Tibial nerve (tissue), 4 donors: ENCODE measurements at regions not wholly inside any gene's neighbourhood (a gene's known extent, or its start where the extent isn't known, plus 50 kb on each side); places are given as distances from the start of the nearest gene placed in this dataset.

Source experiments
- DNase-seq, 2 donors: peaks; one replicate each; pipeline ENCODE4 v3.0.0-alpha.2; 2019; ENCODE audit warnings: low spot score in 2 of 2
- H3K27ac ChIP-seq, 4 donors: fragments of 200-600 bp; sonication (generic) in 3 of 4; one replicate each; pipeline ENCODE4 v1.5.1; 2017 to 2019; ENCODE audit warnings: mild to moderate bottlenecking in 1 of 4
- H3K27me3 ChIP-seq, 2 donors: fragments of 200-600 bp; sonication (generic) in 1 of 2; one replicate each; pipeline versions ENCODE4 v1.5.1 to v1.6.0; 2017 to 2019
- H3K36me3 ChIP-seq, 3 donors: fragments of 200-600 bp; sonication (generic); one replicate each; pipeline ENCODE4 v1.5.1; 2018 to 2019
- H3K4me1 ChIP-seq, 4 donors: fragments of 200-600 bp; sonication (generic) in 3 of 4; one replicate each; pipeline ENCODE4 v1.5.1; 2017 to 2019
- H3K4me3 ChIP-seq, 4 donors: fragments of 200-600 bp; sonication (generic) in 3 of 4; one replicate each; pipeline ENCODE4 v1.5.1; 2017 to 2019; ENCODE audit warnings: mild to moderate bottlenecking in 1 of 4, moderate library complexity in 1 of 4
- H3K9me3 ChIP-seq, 4 donors: fragments of 200-600 bp; sonication (generic) in 3 of 4; one replicate each; pipeline ENCODE4 v1.5.1; 2017 to 2019
- CTCF ChIP-seq, 5 experiments: fragments of 200-600 bp in 3 of 5; fragments of 450-650 bp in 2 of 5; sonication (generic) in 3 of 5; IDR thresholded peaks; one replicate each; pipeline ENCODE4 v1.5.1; 2016 to 2019; ENCODE audit warnings: antibody characterized with exemption in 5 of 5, mild to moderate bottlenecking in 3 of 5, moderate library complexity in 2 of 5
- EP300 ChIP-seq, 2 donors: sonication (generic); formaldehyde crosslinking; IDR thresholded peaks; one replicate each; pipeline ENCODE4 v1.6.1; 2017; ENCODE audit warnings: antibody characterized with exemption in 2 of 2, mild to moderate bottlenecking in 1 of 2
- POLR2A ChIP-seq, 2 donors: fragments of 450-650 bp; IDR thresholded peaks; one replicate each; pipeline ENCODE4 v1.6.1; 2017; ENCODE audit warnings: antibody characterized with exemption in 2 of 2, mild to moderate bottlenecking in 2 of 2, moderate library complexity in 2 of 2
- WGBS, 2 donors: methylation state at CpG; one replicate each; pipeline ENCODE4 v1.1.5; 2018; 5-methylcytosine and 5-hydroxymethylcytosine counted together

GRCh38 chr10:21043044-21043443 lies 145.9 kb upstream of the NEBL start:
- Histone ChIP-seq H3K4me1 (peaks cover 0 to 7% (median 0%) of the 10 kb centered on the region in 4 donors), H3K9me3 (no peaks in the 10 kb centered on the region), H3K27me3 (no peaks in the 10 kb centered on the region), H3K27ac (no peak overlapping the region), H3K4me3 (no peak overlapping the region), H3K36me3 (no peaks in the 10 kb centered on the region)
- DNase-seq: no peak
- 86 to 93% methylated on average over 4 of the region's 4 CpGs for WGBS, 2 donors
- no peak for TF ChIP-seq CTCF (IDR thresholded peaks at IDR 0.05)
- no peak for TF ChIP-seq POLR2A (IDR thresholded peaks at IDR 0.05)
- TF ChIP-seq EP300 (IDR thresholded peaks at IDR 0.05): no peak

GRCh38 chr10:21042536-21042935 lies 145.4 kb upstream of the NEBL start:
- Histone ChIP-seq H3K27ac (no peak overlapping the region), H3K27me3 (no peaks in the 10 kb centered on the region), H3K4me3 (no peak overlapping the region), H3K36me3 (no peaks in the 10 kb centered on the region), H3K4me1 (peaks cover 0 to 7% (median 0%) of the 10 kb centered on the region in 4 donors), H3K9me3 (no peaks in the 10 kb centered on the region)
- WGBS, 2 donors: 59 to 64% methylated on average over 1 of the region's 1 CpG
- DNase-seq: no peak
- no peak for TF ChIP-seq CTCF (IDR thresholded peaks at IDR 0.05)
- no peak for TF ChIP-seq POLR2A (IDR thresholded peaks at IDR 0.05)
- no peak for TF ChIP-seq EP300 (IDR thresholded peaks at IDR 0.05)

- H3K4me3 ChIP-seq: no peak overlapping the region
- H3K36me3 ChIP-seq: no peaks in the 10 kb centered on the region
- H3K9me3 ChIP-seq: no peaks in the 10 kb centered on the region
- peaks cover 0 to 7% (median 0%) of the 10 kb centered on the region in 4 donors for H3K4me1 ChIP-seq
- TF ChIP-seq EP300 (IDR thresholded peaks at IDR 0.05): no peak
- TF ChIP-seq CTCF (IDR thresholded peaks at IDR 0.05): no peak
- TF ChIP-seq POLR2A (IDR thresholded peaks at IDR 0.05): no peak
- WGBS, 2 donors: 85 to 86% methylated on average over 10 of the region's 10 CpGs
- no peaks in the 10 kb centered on the region for H3K27me3 ChIP-seq
- no peak overlapping the region for H3K27ac ChIP-seq
- DNase-seq: no peak
These were observed 144.8 kb upstream of the NEBL start for GRCh38 chr10:21041763-21042458.

GRCh38 chr10:21039721-21040120 lies 142.6 kb upstream of the NEBL start:
- H3K36me3 ChIP-seq: no peaks in the 10 kb centered on the region

More at GRCh38 chr10:21039721-21040120, 142.6 kb upstream of the NEBL start:
- no peak for DNase-seq
- TF ChIP-seq CTCF (IDR thresholded peaks at IDR 0.05) (no peak), POLR2A (IDR thresholded peaks at IDR 0.05) (no peak), EP300 (IDR thresholded peaks at IDR 0.05) (no peak)
- Histone ChIP-seq H3K4me1 (peaks cover 0 to 4% (median 0%) of the 10 kb centered on the region in 4 donors), H3K27me3 (no peaks in the 10 kb centered on the region), H3K4me3 (no peak overlapping the region), H3K9me3 (no peaks in the 10 kb centered on the region), H3K27ac (no peak overlapping the region)
- 91% methylated on average over 3 of the region's 3 CpGs for WGBS, 2 donors
